Spleen (tissue), 11 donors: ENCODE measurements at regions not wholly inside any gene's neighbourhood (a gene's known extent, or its start where the extent isn't known, plus 50 kb on each side); places are given as distances from the start of the nearest gene placed in this dataset.

Experiments
- DNase-seq: peaks from one replicate; pipeline ENCODE4 v3.0.0-alpha.2; 2020
- H3K27ac ChIP-seq, 8 donors: fragments of 200-600 bp; sonication (generic) in 7 of 8; 1 replicate in 4 of 8; 2 replicates in 4 of 8; pipeline versions ENCODE4 v1.5.0 to v1.8.0; 2016 to 2021; ENCODE audit warnings: inconsistent platforms in 4 of 8, mild to moderate bottlenecking in 4 of 8, moderate library complexity in 1 of 8
- H3K27me3 ChIP-seq, 7 donors: fragments of 200-600 bp; sonication (generic) in 6 of 7; replicated peaks in 1 of 7; 1 replicate in 4 of 7; 2 replicates in 3 of 7; pipeline versions ENCODE4 v1.5.0 to v1.8.0; 2016 to 2021; ENCODE audit warnings: inconsistent platforms in 3 of 7, mild to moderate bottlenecking in 1 of 7
- H3K36me3 ChIP-seq, 6 donors: fragments of 200-600 bp; sonication (generic) in 5 of 6; 1 replicate in 4 of 6; 2 replicates in 2 of 6; pipeline versions ENCODE4 v1.5.0 to v1.8.0; 2016 to 2021; ENCODE audit warnings: inconsistent platforms in 2 of 6
- H3K4me1 ChIP-seq, 6 donors: fragments of 200-600 bp; sonication (generic) in 5 of 6; 1 replicate in 3 of 6; 2 replicates in 3 of 6; pipeline versions ENCODE4 v1.5.0 to v1.8.0; 2016 to 2021; ENCODE audit warnings: inconsistent platforms in 3 of 6
- H3K4me3 ChIP-seq, 8 donors: fragments of 200-600 bp; sonication (generic) in 7 of 8; 1 replicate in 4 of 8; 2 replicates in 4 of 8; pipeline versions ENCODE4 v1.5.0 to v1.8.0; 2016 to 2021; ENCODE audit warnings: inconsistent platforms in 4 of 8, mild to moderate bottlenecking in 4 of 8, moderate library complexity in 2 of 8
- H3K9me3 ChIP-seq, 8 donors: fragments of 200-600 bp; sonication (generic) in 7 of 8; 1 replicate in 4 of 8; 2 replicates in 4 of 8; pipeline versions ENCODE4 v1.5.0 to v1.8.0; 2016 to 2021; ENCODE audit warnings: inconsistent platforms in 4 of 8
- POLR2A ChIP-seq, 3 donors: fragments of 450-650 bp; IDR thresholded peaks; one replicate each; pipeline ENCODE4 v1.5.1; 2017; ENCODE audit warnings: antibody characterized with exemption in 3 of 3, mild to moderate bottlenecking in 1 of 3
- POLR2AphosphoS5 ChIP-seq, 3 donors: sonication (generic); formaldehyde crosslinking; IDR thresholded peaks; one replicate each; pipeline ENCODE4 v1.5.1; 2017; ENCODE audit warnings: antibody characterized with exemption in 3 of 3
- WGBS, 5 donors: extraction: QIAGEN DNeasy Blood & Tissue Kit in 3 of 5; methylation state at CpG; one replicate each; pipeline versions ENCODE4 v1.1.5 to v1.1.7; 2013 to 2018; 5-methylcytosine and 5-hydroxymethylcytosine counted together
- intact Hi-C: fragments of 100-400 bp; cut with DNase I; formaldehyde crosslinking; loops from one replicate; pipeline ENCODE4 v1.15.0; 2023; ENCODE audit warnings: low total_unique reads
- TF ChIP-seq, protein P1 (sequence below), 11 experiments: fragments of 200-600 bp in 7 of 11; fragments of 450-650 bp in 4 of 11; sonication (generic) in 4 of 11; IDR thresholded peaks in 8 of 11; conservative IDR thresholded peaks in 3 of 11; 1 replicate in 7 of 11; 2 replicates in 4 of 11; pipeline versions ENCODE4 v1.4.0 to v1.8.0; 2016 to 2021; ENCODE audit warnings: antibody characterized with exemption in 11 of 11, inconsistent platforms in 4 of 11, mild to moderate bottlenecking in 1 of 11
- donor health status: healthy with polysubstance abuse.
- donor health status: DM: no; HTN: no; CAD: no; lungs with moderate emphysema.
- donor health status: DM: no; HTN: no; CAD: no.
- donor health status: Bipolar disorder and iron deficiency.
- donor health status: healthy.
- donor health status: DM: no; HTN: no; CAD: no.
- donor health status: DM: yes; HTN: yes; CAD: no.

DNA sequence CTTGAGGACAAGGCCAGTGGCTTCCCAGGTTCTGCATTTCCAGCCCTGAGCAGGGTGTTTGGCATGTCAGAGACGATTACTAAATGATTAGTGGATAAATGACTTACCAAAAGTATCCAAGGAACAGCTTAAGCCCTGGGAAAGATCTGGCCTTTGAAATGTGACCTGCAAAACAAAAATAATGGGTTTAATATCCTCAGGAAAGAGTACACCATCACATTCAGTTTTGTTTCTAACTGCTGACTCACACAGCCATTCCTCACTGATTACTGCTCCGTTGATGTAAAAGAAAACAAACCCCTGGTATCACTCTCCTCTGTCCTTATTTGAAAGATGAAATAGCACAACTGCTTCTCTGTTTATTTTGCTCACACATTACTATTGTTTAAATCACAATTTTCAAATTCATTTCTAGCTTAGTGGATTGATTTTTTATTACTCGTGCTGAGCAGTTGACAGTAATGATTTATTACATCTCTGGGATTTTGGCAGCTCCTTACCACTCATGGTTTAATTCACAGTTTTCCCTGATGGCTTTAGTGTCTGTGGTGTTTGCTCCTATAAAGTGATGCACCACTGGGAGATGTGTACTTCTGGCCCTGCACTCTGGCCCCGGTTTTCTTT is 117.0 kb downstream of the CBLL2 start:
- WGBS, 5 donors: 45 to 61% (median 53%) methylated on average over 4 of the region's 4 CpGs

DNA sequence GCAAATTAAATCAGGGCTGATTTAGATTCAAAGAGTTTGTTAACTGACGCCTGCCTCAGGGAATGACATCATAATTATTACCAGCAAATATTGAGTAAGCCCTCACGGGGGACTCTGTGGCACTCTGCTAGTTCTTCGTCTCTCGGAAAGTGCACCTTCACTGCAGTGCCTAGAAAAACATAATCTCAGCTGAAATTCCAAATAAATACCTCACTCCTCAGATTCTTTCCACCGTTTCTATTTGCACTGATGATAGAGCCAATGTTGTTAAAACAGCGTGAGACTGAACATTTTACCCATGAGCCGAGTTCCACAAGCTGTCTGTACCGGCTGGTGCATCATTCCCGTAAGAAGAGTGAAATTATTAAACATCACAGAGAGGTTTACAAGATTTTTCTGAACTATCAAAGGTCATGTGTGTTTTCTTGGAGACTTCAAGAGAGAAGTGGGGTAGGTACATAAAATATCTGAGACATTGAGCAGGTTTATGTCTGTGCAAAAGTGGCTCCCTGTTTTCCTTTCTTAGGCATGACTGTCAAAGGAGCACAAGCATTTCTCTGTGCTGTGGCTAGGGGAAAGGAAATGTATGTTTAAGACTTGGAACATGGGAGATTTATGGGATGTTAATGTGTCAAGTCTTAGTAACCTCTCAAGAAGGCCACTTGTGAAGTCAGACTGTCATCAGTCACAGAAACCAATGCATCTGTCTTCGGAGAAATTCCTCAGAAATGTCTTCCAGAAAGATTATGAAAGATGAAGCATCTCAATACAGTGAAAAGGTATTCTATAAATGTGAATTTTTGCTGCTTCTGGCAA is 119.6 kb downstream of the CBLL2 start:
- no peak overlapping the region for H3K27ac ChIP-seq
- WGBS, 5 donors: 71 to 83% (median 80%) methylated on average over 10 of the region's 10 CpGs
- intact Hi-C loops: no loop called here
- no peaks in the 10 kb centered on the region for H3K4me1 ChIP-seq
- H3K9me3 ChIP-seq: no peaks in the 10 kb centered on the region
- TF ChIP-seq, protein P1, sequence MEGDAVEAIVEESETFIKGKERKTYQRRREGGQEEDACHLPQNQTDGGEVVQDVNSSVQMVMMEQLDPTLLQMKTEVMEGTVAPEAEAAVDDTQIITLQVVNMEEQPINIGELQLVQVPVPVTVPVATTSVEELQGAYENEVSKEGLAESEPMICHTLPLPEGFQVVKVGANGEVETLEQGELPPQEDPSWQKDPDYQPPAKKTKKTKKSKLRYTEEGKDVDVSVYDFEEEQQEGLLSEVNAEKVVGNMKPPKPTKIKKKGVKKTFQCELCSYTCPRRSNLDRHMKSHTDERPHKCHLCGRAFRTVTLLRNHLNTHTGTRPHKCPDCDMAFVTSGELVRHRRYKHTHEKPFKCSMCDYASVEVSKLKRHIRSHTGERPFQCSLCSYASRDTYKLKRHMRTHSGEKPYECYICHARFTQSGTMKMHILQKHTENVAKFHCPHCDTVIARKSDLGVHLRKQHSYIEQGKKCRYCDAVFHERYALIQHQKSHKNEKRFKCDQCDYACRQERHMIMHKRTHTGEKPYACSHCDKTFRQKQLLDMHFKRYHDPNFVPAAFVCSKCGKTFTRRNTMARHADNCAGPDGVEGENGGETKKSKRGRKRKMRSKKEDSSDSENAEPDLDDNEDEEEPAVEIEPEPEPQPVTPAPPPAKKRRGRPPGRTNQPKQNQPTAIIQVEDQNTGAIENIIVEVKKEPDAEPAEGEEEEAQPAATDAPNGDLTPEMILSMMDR (IDR thresholded peaks at IDR 0.05 in 8 of 11, conservative IDR thresholded peaks at IDR 0.05 in 3 of 11): no peak
- TF ChIP-seq POLR2A (IDR thresholded peaks at IDR 0.05): no peak
- no peak for TF ChIP-seq POLR2AphosphoS5 (IDR thresholded peaks at IDR 0.05)
- no peaks in the 10 kb centered on the region for H3K36me3 ChIP-seq
- DNase-seq: no peak
- no peak overlapping the region for H3K4me3 ChIP-seq
- H3K27me3 ChIP-seq: peaks cover 0 to 6% (median 0%) of the 10 kb centered on the region in 7 donors

More for the DNA sequence above, 117.0 kb downstream of the CBLL2 start:
- Histone ChIP-seq H3K4me3 (no peak overlapping the region), H3K4me1 (no peaks in the 10 kb centered on the region), H3K9me3 (no peaks in the 10 kb centered on the region), H3K27ac (no peak overlapping the region), H3K27me3 (peaks cover 0 to 6% (median 0%) of the 10 kb centered on the region in 7 donors), H3K36me3 (no peaks in the 10 kb centered on the region)
- no peak for DNase-seq
- intact Hi-C loops: no loop called here
- TF ChIP-seq, protein P1 (IDR thresholded peaks at IDR 0.05 in 8 of 11, conservative IDR thresholded peaks at IDR 0.05 in 3 of 11): no peak
- TF ChIP-seq POLR2A (IDR thresholded peaks at IDR 0.05): no peak
- no peak for TF ChIP-seq POLR2AphosphoS5 (IDR thresholded peaks at IDR 0.05)

DNA sequence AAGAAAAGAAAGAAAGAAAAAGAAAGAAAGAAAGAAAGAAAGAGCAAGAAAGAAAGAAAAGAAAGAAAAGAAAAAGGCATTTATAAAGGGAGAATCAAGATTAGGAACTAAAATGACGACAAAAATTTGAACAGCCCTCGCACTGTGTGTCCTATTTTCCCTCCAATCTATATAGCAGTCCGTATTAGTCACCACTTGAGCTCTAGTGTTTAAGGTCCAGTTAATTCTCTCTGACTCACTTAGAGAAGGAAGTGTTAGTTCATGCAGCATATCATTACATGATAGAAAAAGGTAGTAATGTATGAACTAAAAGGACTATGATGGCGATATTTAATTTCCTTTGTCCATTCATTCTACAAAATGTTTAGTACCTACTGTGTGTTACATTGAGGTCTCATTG is 122.7 kb downstream of the CBLL2 start:
- H3K9me3 ChIP-seq: no peaks in the 10 kb centered on the region
- no peaks in the 10 kb centered on the region for H3K4me1 ChIP-seq
- no peak overlapping the region for H3K4me3 ChIP-seq
- TF ChIP-seq, protein P1 (IDR thresholded peaks at IDR 0.05 in 8 of 11, conservative IDR thresholded peaks at IDR 0.05 in 3 of 11): no peak
- no peak for TF ChIP-seq POLR2AphosphoS5 (IDR thresholded peaks at IDR 0.05)
- TF ChIP-seq POLR2A (IDR thresholded peaks at IDR 0.05): no peak
- no peak overlapping the region for H3K27ac ChIP-seq
- peaks cover 0 to 6% (median 0%) of the 10 kb centered on the region in 7 donors for H3K27me3 ChIP-seq
- intact Hi-C loops: no loop called here
- no peaks in the 10 kb centered on the region for H3K36me3 ChIP-seq
- no peak for DNase-seq
- WGBS, 5 donors: 79 to 94% (median 84%) methylated on average over 4 of the region's 4 CpGs

DNA sequence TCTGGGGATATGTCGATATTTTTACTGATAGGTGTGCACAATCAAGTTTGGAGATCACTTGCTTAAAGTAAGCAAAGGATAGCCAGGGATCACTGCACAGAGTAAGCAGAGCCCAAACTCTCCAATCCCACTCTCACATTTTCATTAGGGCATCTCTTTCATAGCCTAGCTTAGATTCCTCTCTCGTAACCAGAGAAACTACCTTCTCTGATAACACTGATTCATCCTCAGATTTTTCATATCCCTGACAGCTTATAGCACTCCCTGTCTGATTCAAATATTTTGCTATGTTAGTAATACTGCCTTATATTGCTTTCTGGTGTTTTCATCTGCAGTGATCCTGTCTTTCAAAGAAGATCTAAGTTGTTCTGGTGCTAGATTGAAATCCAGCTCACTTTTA is 123.7 kb downstream of the CBLL2 start:
- TF ChIP-seq POLR2AphosphoS5 (IDR thresholded peaks at IDR 0.05) (no peak), POLR2A (IDR thresholded peaks at IDR 0.05) (no peak)
- TF ChIP-seq, protein P1 (IDR thresholded peaks at IDR 0.05 in 8 of 11, conservative IDR thresholded peaks at IDR 0.05 in 3 of 11): no peak
- Histone ChIP-seq H3K4me1 (no peaks in the 10 kb centered on the region), H3K36me3 (no peaks in the 10 kb centered on the region), H3K4me3 (no peak overlapping the region), H3K9me3 (no peaks in the 10 kb centered on the region), H3K27me3 (peaks cover 0 to 6% (median 0%) of the 10 kb centered on the region in 7 donors), H3K27ac (no peak overlapping the region)
- intact Hi-C loops: no loop called here
- no peak for DNase-seq
- 87 to 94% (median 89%) methylated on average over 2 of the region's 2 CpGs for WGBS, 5 donors
